ENCODE measurements at regions not wholly inside any gene's neighbourhood (a gene's known extent, or its start where the extent isn't known, plus 50 kb on each side); places are given as distances from the start of the nearest gene placed in this dataset.

DNA sequence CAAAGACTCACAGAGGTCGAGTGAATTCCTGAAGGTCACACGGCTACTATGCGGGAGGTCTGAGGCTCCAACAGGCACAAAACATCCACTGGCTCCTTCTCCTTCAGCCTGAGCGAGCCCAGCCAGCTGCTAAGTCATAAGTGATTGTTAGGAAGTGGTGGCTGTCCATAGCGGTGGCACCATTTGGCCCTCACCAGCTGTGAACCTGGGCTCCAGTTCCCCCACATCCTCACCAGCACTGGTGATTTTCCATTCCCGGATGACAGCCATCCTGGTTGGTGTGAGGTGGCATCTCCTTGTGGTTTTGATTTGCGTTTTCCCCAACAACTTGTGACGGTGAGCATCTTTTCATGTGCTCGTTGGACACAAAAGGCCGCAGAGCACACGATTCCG is 302.8 kb downstream of the FOXL1 start:
- H3K27me3 ChIP-seq (ENCODE audit: control insufficient read depth, insufficient read depth, low read length), result peaks cover 7% of the 10 kb centered on the region
- no peaks in the 10 kb centered on the region for H4K20me1 ChIP-seq (ENCODE audit: control insufficient read depth, extremely low read depth, insufficient read depth, low read length)
- no peak for TF ChIP-seq EZH2 (IDR thresholded peaks at IDR 0.05; ENCODE audit: low read length, missing control alignments)
- TF ChIP-seq, protein P1, sequence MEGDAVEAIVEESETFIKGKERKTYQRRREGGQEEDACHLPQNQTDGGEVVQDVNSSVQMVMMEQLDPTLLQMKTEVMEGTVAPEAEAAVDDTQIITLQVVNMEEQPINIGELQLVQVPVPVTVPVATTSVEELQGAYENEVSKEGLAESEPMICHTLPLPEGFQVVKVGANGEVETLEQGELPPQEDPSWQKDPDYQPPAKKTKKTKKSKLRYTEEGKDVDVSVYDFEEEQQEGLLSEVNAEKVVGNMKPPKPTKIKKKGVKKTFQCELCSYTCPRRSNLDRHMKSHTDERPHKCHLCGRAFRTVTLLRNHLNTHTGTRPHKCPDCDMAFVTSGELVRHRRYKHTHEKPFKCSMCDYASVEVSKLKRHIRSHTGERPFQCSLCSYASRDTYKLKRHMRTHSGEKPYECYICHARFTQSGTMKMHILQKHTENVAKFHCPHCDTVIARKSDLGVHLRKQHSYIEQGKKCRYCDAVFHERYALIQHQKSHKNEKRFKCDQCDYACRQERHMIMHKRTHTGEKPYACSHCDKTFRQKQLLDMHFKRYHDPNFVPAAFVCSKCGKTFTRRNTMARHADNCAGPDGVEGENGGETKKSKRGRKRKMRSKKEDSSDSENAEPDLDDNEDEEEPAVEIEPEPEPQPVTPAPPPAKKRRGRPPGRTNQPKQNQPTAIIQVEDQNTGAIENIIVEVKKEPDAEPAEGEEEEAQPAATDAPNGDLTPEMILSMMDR (conservative IDR thresholded peaks at IDR 0.05 in 1 of 2, IDR thresholded peaks at IDR 0.05 in 1 of 2; ENCODE audit: low read depth in 1 of 2, low read length in 2 of 2), result no peak
- no peaks in the 10 kb centered on the region for H3K36me3 ChIP-seq (ENCODE audit: control insufficient read depth, insufficient read depth, low read length)
- peaks cover 3% of the 10 kb centered on the region for H3K4me1 ChIP-seq (ENCODE audit: control insufficient read depth, extremely low read depth, insufficient read depth, low read length)
- H3K27ac ChIP-seq (ENCODE audit: insufficient read depth, low read length), result no peak overlapping the region
- H2AFZ ChIP-seq (ENCODE audit: low read length), result no peak overlapping the region
- no peak overlapping the region for H3K4me2 ChIP-seq (ENCODE audit: extremely low read depth, insufficient read depth, low read length)
- H3K79me2 ChIP-seq (ENCODE audit: control insufficient read depth, insufficient read depth, low read length), result no peaks in the 10 kb centered on the region
- no peak for DNase-seq (ENCODE audit: low read depth in 2 of 2)
- H3K4me3 ChIP-seq (replicated peaks in 1 of 4; ENCODE audit: control extremely low read depth in 1 of 4, insufficient read depth in 1 of 4, low read depth in 3 of 4, low read length in 4 of 4), result no peak overlapping the region
- H3K9me3 ChIP-seq (ENCODE audit: control insufficient read depth, insufficient read depth, low read depth, low read length), result no peaks in the 10 kb centered on the region
- H3K9ac ChIP-seq (ENCODE audit: insufficient read depth, low read length), result no peak overlapping the region

DNA sequence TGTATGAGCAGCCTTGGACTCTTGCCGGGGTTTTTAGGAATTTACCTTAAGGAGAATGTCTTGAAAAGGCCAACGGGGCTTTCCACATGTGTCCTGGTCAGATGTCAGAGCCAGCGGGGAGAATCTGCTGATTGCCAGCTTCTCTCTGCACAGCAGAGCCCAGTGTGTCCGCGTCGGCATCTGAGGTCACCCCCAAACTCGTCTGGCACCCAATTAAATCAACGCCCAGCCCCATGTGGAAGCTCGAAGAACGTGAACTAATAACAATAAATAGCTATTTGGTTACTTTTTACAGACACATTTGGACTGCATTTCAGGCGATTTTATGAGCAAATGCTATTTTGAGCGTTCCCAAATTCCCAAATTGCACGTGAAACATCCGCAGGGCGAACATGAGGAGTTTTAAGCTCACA is 303.5 kb downstream of the FOXL1 start:
- peaks cover 3% of the 10 kb centered on the region for H3K4me1 ChIP-seq (ENCODE audit: control insufficient read depth, extremely low read depth, insufficient read depth, low read length)
- H3K79me2 ChIP-seq (ENCODE audit: control insufficient read depth, insufficient read depth, low read length), result no peaks in the 10 kb centered on the region
- H4K20me1 ChIP-seq (ENCODE audit: control insufficient read depth, extremely low read depth, insufficient read depth, low read length), result no peaks in the 10 kb centered on the region
- no peak for DNase-seq (ENCODE audit: low read depth in 2 of 2)
- TF ChIP-seq, protein P1 (conservative IDR thresholded peaks at IDR 0.05 in 1 of 2, IDR thresholded peaks at IDR 0.05 in 1 of 2; ENCODE audit: low read depth in 1 of 2, low read length in 2 of 2), result no peak
- TF ChIP-seq EZH2 (IDR thresholded peaks at IDR 0.05; ENCODE audit: low read length, missing control alignments), result no peak
- H3K27ac ChIP-seq (ENCODE audit: insufficient read depth, low read length), result no peak overlapping the region
- H3K9me3 ChIP-seq (ENCODE audit: control insufficient read depth, insufficient read depth, low read depth, low read length), result no peaks in the 10 kb centered on the region
- H3K36me3 ChIP-seq (ENCODE audit: control insufficient read depth, insufficient read depth, low read length), result no peaks in the 10 kb centered on the region
- no peak overlapping the region for H3K4me2 ChIP-seq (ENCODE audit: extremely low read depth, insufficient read depth, low read length)
- no peak overlapping the region for H2AFZ ChIP-seq (ENCODE audit: low read length)
- H3K4me3 ChIP-seq (replicated peaks in 1 of 4; ENCODE audit: control extremely low read depth in 1 of 4, insufficient read depth in 1 of 4, low read depth in 3 of 4, low read length in 4 of 4), result no peak overlapping the region
- no peak overlapping the region for H3K9ac ChIP-seq (ENCODE audit: insufficient read depth, low read length)
- H3K27me3 ChIP-seq (ENCODE audit: control insufficient read depth, insufficient read depth, low read length), result peaks cover 6% of the 10 kb centered on the region

DNA sequence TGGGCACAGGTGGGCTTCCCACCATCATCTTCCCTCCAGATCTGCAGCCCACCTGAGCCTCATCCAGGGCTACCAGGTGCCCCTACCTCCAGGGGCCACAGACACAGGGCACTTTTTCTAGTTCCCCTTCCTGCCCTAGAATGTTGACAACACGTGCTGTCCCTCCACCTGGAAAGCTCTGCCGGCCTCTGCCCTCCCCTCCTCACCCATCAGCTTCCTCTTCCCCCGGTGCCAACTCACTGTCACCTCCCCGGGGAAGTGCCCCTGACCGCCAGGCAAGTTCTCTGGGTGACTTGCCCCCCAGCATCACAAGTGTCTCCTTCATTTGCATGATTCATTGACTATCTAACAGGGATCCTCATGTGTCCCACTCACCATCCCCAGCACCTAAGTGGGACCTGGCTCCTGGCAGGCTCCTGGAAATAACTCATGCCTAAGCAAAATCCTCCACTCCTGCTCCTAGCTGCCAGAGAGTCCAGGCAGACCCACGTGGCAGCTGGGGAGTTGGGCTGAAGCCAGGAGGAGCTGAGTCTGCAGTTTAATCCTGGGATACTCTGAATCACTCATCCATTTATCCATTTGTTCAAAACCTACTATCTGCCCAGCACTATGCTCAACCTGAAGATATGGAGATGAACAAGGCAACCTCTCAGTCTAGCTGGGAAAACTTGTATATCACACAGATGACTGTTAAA is 304.4 kb downstream of the FOXL1 start:
- H4K20me1 ChIP-seq (ENCODE audit: control insufficient read depth, extremely low read depth, insufficient read depth, low read length), result no peaks in the 10 kb centered on the region
- H3K36me3 ChIP-seq (ENCODE audit: control insufficient read depth, insufficient read depth, low read length), result no peaks in the 10 kb centered on the region
- peaks cover 3% of the 10 kb centered on the region for H3K4me1 ChIP-seq (ENCODE audit: control insufficient read depth, extremely low read depth, insufficient read depth, low read length)
- peak; percentile 73 to 86 for DNase-seq (ENCODE audit: low read depth in 2 of 2)
- H3K4me3 ChIP-seq (replicated peaks in 1 of 4; ENCODE audit: control extremely low read depth in 1 of 4, insufficient read depth in 1 of 4, low read depth in 3 of 4, low read length in 4 of 4), result no peak overlapping the region
- H3K9me3 ChIP-seq (ENCODE audit: control insufficient read depth, insufficient read depth, low read depth, low read length), result no peaks in the 10 kb centered on the region
- H3K4me2 ChIP-seq (ENCODE audit: extremely low read depth, insufficient read depth, low read length), result no peak overlapping the region
- no peak overlapping the region for H3K27ac ChIP-seq (ENCODE audit: insufficient read depth, low read length)
- no peak overlapping the region for H2AFZ ChIP-seq (ENCODE audit: low read length)
- H3K79me2 ChIP-seq (ENCODE audit: control insufficient read depth, insufficient read depth, low read length), result no peaks in the 10 kb centered on the region
- TF ChIP-seq, protein P1 (conservative IDR thresholded peaks at IDR 0.05 in 1 of 2, IDR thresholded peaks at IDR 0.05 in 1 of 2; ENCODE audit: low read depth in 1 of 2, low read length in 2 of 2), result no peak
- no peak for TF ChIP-seq EZH2 (IDR thresholded peaks at IDR 0.05; ENCODE audit: low read length, missing control alignments)
- H3K27me3 ChIP-seq (ENCODE audit: control insufficient read depth, insufficient read depth, low read length), result peaks cover 5% of the 10 kb centered on the region
- H3K9ac ChIP-seq (ENCODE audit: insufficient read depth, low read length), result no peak overlapping the region
